ENCODE measurements at regions not wholly inside any gene's neighbourhood (a gene's known extent, or its start where the extent isn't known, plus 50 kb on each side); places are given as distances from the start of the nearest gene placed in this dataset.

DNA sequence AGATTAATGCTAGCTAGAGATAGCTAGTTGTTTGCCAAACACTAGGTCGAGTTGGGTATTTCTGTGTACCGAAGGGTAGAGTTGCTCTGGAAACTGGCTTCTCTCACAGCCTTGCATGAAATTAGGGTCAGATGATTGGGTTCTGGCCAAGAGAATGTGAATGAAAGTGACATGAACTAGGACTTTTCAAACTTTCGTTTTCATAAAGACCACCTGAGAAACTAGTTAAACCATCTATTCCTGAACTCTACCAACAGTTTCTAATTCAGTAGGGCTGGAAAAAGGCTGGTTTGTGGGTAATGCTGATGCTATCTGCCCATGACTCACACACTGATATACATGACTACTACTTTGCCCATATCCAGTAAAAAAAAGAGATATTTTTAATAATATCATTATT lies 157.6 kb downstream of the GASK1B start:
- TF ChIP-seq, protein P1, sequence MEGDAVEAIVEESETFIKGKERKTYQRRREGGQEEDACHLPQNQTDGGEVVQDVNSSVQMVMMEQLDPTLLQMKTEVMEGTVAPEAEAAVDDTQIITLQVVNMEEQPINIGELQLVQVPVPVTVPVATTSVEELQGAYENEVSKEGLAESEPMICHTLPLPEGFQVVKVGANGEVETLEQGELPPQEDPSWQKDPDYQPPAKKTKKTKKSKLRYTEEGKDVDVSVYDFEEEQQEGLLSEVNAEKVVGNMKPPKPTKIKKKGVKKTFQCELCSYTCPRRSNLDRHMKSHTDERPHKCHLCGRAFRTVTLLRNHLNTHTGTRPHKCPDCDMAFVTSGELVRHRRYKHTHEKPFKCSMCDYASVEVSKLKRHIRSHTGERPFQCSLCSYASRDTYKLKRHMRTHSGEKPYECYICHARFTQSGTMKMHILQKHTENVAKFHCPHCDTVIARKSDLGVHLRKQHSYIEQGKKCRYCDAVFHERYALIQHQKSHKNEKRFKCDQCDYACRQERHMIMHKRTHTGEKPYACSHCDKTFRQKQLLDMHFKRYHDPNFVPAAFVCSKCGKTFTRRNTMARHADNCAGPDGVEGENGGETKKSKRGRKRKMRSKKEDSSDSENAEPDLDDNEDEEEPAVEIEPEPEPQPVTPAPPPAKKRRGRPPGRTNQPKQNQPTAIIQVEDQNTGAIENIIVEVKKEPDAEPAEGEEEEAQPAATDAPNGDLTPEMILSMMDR (conservative IDR thresholded peaks at IDR 0.05; ENCODE audit: low read length): no peak
- no peak for TF ChIP-seq EZH2phosphoT487 (IDR thresholded peaks at IDR 0.05; ENCODE audit: borderline replicate concordance, low read depth, low read length)
- BruUV-seq (replicated peaks): no TSS peak
- Histone ChIP-seq H3K9me3 (ENCODE audit: low read length) (no peaks in the 10 kb centered on the region), H3K36me3 (ENCODE audit: insufficient read depth, low read length) (no peaks in the 10 kb centered on the region), H3K4me3 (ENCODE audit: low read depth, low read length, poor library complexity, severe bottlenecking) (no peak overlapping the region), H4K20me1 (ENCODE audit: insufficient read depth, low read length) (no peaks in the 10 kb centered on the region), H2AFZ (ENCODE audit: low read length) (no peak overlapping the region), H3K4me1 (ENCODE audit: insufficient read depth, low read length, poor library complexity, severe bottlenecking) (no peaks in the 10 kb centered on the region), H3K4me2 (ENCODE audit: low read length) (no peak overlapping the region), H3K79me2 (ENCODE audit: insufficient read depth, low read depth, low read length) (no peaks in the 10 kb centered on the region), H3K9me2 (ENCODE audit: insufficient read depth, low read length) (no peaks in the 10 kb centered on the region; the same call in 1 of the 2 replicates), H3K27ac (ENCODE audit: low read depth, low read length, poor library complexity, severe bottlenecking) (no peak overlapping the region)
- POLR2A ChIA-PET: interaction anchor here (0.6 kb wide), 1 partner anchor 851 kb away, joined by 4 read pairs; no protein-coding TSS in a partner anchor
- CTCF ChIA-PET (ENCODE audit: unreplicated experiment): no interaction called here
- DNase-seq (ENCODE audit: low spot score): no peak
- intact Hi-C loops (cut with micrococcal nuclease; ENCODE audit: unreplicated experiment): no loop called here

DNA sequence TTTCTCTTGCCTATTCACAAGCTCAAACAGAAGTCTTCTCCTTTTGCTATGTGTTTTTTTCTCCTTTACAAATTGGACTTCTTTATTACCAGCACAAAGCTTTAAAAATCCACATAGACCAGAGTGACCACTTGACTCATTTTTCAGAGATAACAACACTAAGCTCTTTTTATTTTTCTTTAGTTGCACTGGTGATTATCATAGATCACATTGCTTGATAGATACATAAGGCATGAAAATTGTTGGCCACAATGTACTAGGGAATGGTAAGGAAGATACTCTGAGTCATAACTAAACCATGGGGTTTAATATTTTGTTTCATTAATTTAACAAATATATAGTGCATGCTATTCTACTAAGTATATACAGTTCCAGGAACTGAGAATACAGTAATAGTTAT lies 159.0 kb downstream of the GASK1B start:
- Histone ChIP-seq H3K27ac (ENCODE audit: low read depth, low read length, poor library complexity, severe bottlenecking) (no peak overlapping the region), H3K79me2 (ENCODE audit: insufficient read depth, low read depth, low read length) (no peaks in the 10 kb centered on the region), H3K36me3 (ENCODE audit: insufficient read depth, low read length) (no peaks in the 10 kb centered on the region), H3K9me2 (ENCODE audit: insufficient read depth, low read length) (no peaks in the 10 kb centered on the region; the same call in 1 of the 2 replicates), H3K4me2 (ENCODE audit: low read length) (no peak overlapping the region), H3K9me3 (ENCODE audit: low read length) (no peaks in the 10 kb centered on the region), H4K20me1 (ENCODE audit: insufficient read depth, low read length) (no peaks in the 10 kb centered on the region), H3K4me3 (ENCODE audit: low read depth, low read length, poor library complexity, severe bottlenecking) (no peak overlapping the region), H3K4me1 (ENCODE audit: insufficient read depth, low read length, poor library complexity, severe bottlenecking) (no peaks in the 10 kb centered on the region), H2AFZ (ENCODE audit: low read length) (no peak overlapping the region)
- no peak for DNase-seq (ENCODE audit: low spot score)
- intact Hi-C loops (cut with micrococcal nuclease; ENCODE audit: unreplicated experiment): no loop called here
- ChIA-PET POLR2A (interaction anchor here (0.8 to 1.1 kb wide), 2 partner anchors 11 kb away, joined by 3 to 5 read pairs; no protein-coding TSS in a partner anchor), CTCF (ENCODE audit: unreplicated experiment) (no interaction called here)
- no TSS peak for BruUV-seq (replicated peaks)
- TF ChIP-seq, protein P1 (conservative IDR thresholded peaks at IDR 0.05; ENCODE audit: low read length): no peak
- TF ChIP-seq EZH2phosphoT487 (IDR thresholded peaks at IDR 0.05; ENCODE audit: borderline replicate concordance, low read depth, low read length): no peak

DNA sequence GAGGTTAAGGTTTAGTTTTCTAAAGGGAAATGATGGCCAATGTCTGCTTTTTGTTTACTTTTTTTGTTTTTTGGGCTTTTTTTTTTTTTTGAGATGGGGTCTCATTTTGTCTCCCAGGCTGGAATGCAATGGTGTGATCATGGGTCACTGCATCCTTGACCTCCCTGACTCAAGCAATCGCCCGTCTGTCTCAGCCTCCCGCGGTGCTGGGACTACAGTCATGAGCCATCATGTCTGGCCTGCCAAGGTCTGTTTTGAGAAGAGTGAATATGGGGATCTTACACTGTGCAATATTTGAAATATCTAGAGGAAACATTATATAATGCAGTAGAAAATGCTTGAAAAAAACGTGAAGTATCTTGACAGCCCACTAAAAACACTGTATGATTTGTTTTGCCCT lies 162.5 kb downstream of the GASK1B start:
- intact Hi-C loops (cut with micrococcal nuclease; ENCODE audit: unreplicated experiment): no loop called here
- TF ChIP-seq EZH2phosphoT487 (IDR thresholded peaks at IDR 0.05; ENCODE audit: borderline replicate concordance, low read depth, low read length): no peak
- TF ChIP-seq, protein P1 (conservative IDR thresholded peaks at IDR 0.05; ENCODE audit: low read length): no peak
- ChIA-PET POLR2A (no interaction called here), CTCF (ENCODE audit: unreplicated experiment) (no interaction called here)
- no TSS peak for BruUV-seq (replicated peaks)
- H2AFZ ChIP-seq (ENCODE audit: low read length): no peak overlapping the region
- H3K9me3 ChIP-seq (ENCODE audit: low read length): no peaks in the 10 kb centered on the region
- H3K9me2 ChIP-seq (ENCODE audit: insufficient read depth, low read length): no peaks in the 10 kb centered on the region; the same call in 1 of the 2 replicates
- H3K4me1 ChIP-seq (ENCODE audit: insufficient read depth, low read length, poor library complexity, severe bottlenecking): no peaks in the 10 kb centered on the region
- no peaks in the 10 kb centered on the region for H3K36me3 ChIP-seq (ENCODE audit: insufficient read depth, low read length)
- no peak overlapping the region for H3K4me2 ChIP-seq (ENCODE audit: low read length)
- no peaks in the 10 kb centered on the region for H4K20me1 ChIP-seq (ENCODE audit: insufficient read depth, low read length)
- no peak for DNase-seq (ENCODE audit: low spot score)
- H3K27ac ChIP-seq (ENCODE audit: low read depth, low read length, poor library complexity, severe bottlenecking): no peak overlapping the region
- no peak overlapping the region for H3K4me3 ChIP-seq (ENCODE audit: low read depth, low read length, poor library complexity, severe bottlenecking)
- no peaks in the 10 kb centered on the region for H3K79me2 ChIP-seq (ENCODE audit: insufficient read depth, low read depth, low read length)
